ENCODE measurements at regions not wholly inside any gene's neighbourhood (a gene's known extent, or its start where the extent isn't known, plus 50 kb on each side); places are given as distances from the start of the nearest gene placed in this dataset.
"Not testable (repeated sequence)": the region's sequence is repeated elsewhere in the genome, so short reads cannot be mapped to it uniquely, and the experiment has no call there.

- FAIRE-seq, result no peak
Measured at GRCh38 chr6:154923199-154923869, 71.8 kb upstream of the TIAM2 start.

GRCh38 chr6:154925130-154925529, 70.0 kb upstream of the TIAM2 start:
- no peak for FAIRE-seq

- FAIRE-seq, result no peak
Measured at GRCh38 chr6:154926366-154926765, 68.7 kb upstream of the TIAM2 start.

GRCh38 chr6:154928325-154928922, 66.7 kb upstream of the TIAM2 start:
- FAIRE-seq, result peak; percentile 90

DNA sequence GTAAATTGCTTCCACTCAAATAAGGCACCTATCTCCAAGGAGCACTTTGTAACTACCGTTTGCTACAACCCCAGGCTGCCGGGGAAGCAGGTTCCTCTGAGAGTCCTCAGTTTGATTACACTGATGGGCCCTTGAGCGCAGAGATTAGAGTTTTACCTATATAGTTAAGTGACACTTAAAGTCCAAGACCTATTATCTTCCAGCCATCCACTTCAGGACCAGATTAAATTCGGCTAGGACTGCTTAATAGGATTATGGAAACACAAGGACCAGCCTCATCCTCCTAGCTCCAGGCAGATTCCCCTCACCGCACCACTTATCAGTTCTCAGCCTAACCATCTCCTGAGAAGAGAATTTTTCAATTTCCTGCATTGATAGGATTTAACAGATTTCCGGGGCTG, 64.7 kb upstream of the TIAM2 start:
- FAIRE-seq, result no peak

GRCh38 chr6:154931711-154932424, 63.2 kb upstream of the TIAM2 start:
- FAIRE-seq, result no peak

GRCh38 chr6:154932515-154933027, 62.5 kb upstream of the TIAM2 start:
- FAIRE-seq, result no peak

- no peak for FAIRE-seq
Measured at GRCh38 chr6:154933181-154933827, 61.8 kb upstream of the TIAM2 start.

DNA sequence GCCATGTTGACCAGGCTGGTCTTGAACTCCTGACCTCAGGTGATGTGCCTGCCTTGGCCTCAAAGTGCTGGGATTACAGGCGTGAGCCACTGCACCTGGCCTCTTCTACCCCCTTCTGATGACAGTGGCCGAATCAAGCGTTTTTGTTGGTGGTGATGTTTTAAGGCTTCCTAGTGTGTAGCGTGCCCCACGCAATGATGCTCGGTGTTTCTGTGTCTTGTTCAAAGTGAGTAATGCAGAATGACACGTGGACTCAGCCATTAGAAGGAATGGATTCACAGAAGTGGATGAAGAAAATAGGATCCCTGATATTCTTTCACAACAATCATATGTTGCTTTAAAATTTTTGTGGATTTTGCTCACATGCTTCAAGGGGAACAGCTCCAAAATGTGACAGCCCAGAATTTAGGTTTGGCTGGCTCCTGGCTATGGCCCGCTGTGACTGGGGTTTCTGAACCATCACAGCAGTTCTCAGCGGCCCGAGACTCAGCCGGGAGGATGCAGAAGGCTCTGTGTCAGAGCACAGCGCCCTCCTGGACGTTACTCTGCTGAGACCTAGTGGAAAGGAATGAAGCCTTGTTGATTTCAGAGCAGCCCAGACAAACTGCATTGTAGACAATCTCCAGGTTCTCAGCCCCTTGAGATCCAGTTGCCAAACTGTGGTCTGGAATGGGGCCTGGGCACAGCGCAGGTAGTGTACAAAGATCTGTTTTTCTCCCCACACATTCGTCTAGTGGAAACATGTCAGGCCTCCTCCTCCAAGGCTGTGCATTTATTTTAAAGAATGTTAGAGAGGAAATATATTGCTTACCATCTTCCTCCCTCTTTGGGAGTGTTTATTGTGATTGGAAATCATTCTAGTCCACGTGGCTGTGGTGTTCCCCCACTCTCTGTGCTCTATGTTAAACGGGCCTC, 57.6 kb upstream of the TIAM2 start:
- FAIRE-seq, result no peak

DNA sequence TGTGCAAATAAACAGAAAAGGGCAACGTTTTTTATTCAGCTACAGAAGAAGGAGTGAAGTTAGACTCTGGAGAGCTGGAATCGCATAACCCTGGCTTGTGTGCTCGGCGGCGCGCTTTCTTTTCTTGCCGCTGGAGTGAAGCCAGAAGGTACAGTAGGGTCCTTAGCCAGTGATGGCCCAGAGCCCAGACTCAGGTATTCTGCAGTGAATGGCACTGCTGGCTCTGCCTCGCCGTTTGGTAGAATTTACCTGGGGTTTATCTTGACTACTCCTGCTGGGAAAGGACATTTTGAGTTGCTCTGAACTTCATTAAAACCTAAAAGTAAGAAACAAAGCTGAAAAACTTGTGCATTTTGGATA, 56.9 kb upstream of the TIAM2 start:
- FAIRE-seq, result no peak

- not testable (repeated sequence) for FAIRE-seq
Measured at GRCh38 chr6:154938727-154939285, 56.3 kb upstream of the TIAM2 start.

- no peak for FAIRE-seq
Measured at GRCh38 chr6:154942770-154943169, 52.3 kb upstream of the TIAM2 start.

DNA sequence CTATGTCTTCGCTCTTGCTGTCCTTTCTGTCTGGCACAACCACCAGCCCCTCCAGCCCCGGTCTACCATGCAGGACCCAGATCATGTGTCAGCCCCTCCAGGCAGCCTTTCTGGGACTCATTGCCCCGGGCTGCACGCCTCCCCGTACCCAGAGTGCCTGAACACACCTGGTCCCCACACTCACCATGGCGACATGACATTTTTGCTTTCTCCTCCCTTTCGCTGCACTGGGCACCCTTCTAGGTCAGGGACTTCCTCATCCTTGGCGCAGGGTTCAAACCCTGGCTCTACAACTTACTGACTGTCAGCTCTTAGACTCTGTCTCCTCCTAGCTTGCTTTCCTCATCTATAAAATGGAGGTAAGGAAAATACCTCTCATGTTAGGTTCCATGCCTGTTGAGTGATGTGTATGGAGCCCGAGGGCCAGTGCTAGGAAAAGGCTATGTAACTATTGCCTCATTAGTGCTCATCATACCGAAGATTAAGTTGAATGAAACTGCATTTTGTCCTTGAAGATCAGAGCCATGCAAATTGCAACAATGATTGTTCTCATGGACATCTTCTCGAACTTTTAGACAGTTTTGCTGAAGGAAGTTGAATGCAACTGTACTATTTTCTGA, 49.7 kb upstream of the TIAM2 start:
- FAIRE-seq, result no peak

All from G401.6 (cell line).